ENCODE measurements at regions not wholly inside any gene's neighbourhood (a gene's known extent, or its start where the extent isn't known, plus 50 kb on each side); places are given as distances from the start of the nearest gene placed in this dataset.
"Not testable (repeated sequence)": the region's sequence is repeated elsewhere in the genome, so short reads cannot be mapped to it uniquely, and the experiment has no call there.

GRCh38 chr5:66426259-66427138 is 169.7 kb upstream of the MAST4 start:
- H3K9me3 ChIP-seq (ENCODE audit: control insufficient read depth, low read length), result no peaks in the 10 kb centered on the region
- H3K4me1 ChIP-seq (ENCODE audit: control insufficient read depth, insufficient read depth, low read length), result no peaks in the 10 kb centered on the region
- H3K4me3 ChIP-seq (ENCODE audit: insufficient read depth, low read depth, low read length), result no peak overlapping the region
- H3K27me3 ChIP-seq (ENCODE audit: control insufficient read depth, insufficient read depth, low read length, poor library complexity, severe bottlenecking), result no peaks in the 10 kb centered on the region
- no peaks in the 10 kb centered on the region for H3K36me3 ChIP-seq (ENCODE audit: control insufficient read depth, insufficient read depth, low read length)
- 94 to 95% methylated on average over 16 of the region's 16 CpGs for WGBS, 2 experiments
- no peak overlapping the region for H3K27ac ChIP-seq (ENCODE audit: insufficient read depth, low read depth, low read length, poor library complexity, severe bottlenecking)

- no peak overlapping the region for H3K27ac ChIP-seq (ENCODE audit: insufficient read depth, low read depth, low read length, poor library complexity, severe bottlenecking)
- no peaks in the 10 kb centered on the region for H3K36me3 ChIP-seq (ENCODE audit: control insufficient read depth, insufficient read depth, low read length)
- no peaks in the 10 kb centered on the region for H3K4me1 ChIP-seq (ENCODE audit: control insufficient read depth, insufficient read depth, low read length)
- WGBS, 2 experiments, result 95 to 97% methylated on average over 4 of the region's 4 CpGs
- no peak overlapping the region for H3K4me3 ChIP-seq (ENCODE audit: insufficient read depth, low read depth, low read length)
- H3K27me3 ChIP-seq (ENCODE audit: control insufficient read depth, insufficient read depth, low read length, poor library complexity, severe bottlenecking), result no peaks in the 10 kb centered on the region
- no peaks in the 10 kb centered on the region for H3K9me3 ChIP-seq (ENCODE audit: control insufficient read depth, low read length)
Observed at GRCh38 chr5:66427139-66427442, 169.1 kb upstream of the MAST4 start.

- no peaks in the 10 kb centered on the region for H3K4me1 ChIP-seq (ENCODE audit: control insufficient read depth, insufficient read depth, low read length)
- no peaks in the 10 kb centered on the region for H3K36me3 ChIP-seq (ENCODE audit: control insufficient read depth, insufficient read depth, low read length)
- WGBS, 2 experiments, result 81 to 83% methylated on average over 3 of the region's 3 CpGs
- H3K9me3 ChIP-seq (ENCODE audit: control insufficient read depth, low read length), result no peaks in the 10 kb centered on the region
- no peak overlapping the region for H3K27ac ChIP-seq (ENCODE audit: insufficient read depth, low read depth, low read length, poor library complexity, severe bottlenecking)
- no peak overlapping the region for H3K4me3 ChIP-seq (ENCODE audit: insufficient read depth, low read depth, low read length)
- H3K27me3 ChIP-seq (ENCODE audit: control insufficient read depth, insufficient read depth, low read length, poor library complexity, severe bottlenecking), result no peaks in the 10 kb centered on the region
Observed at GRCh38 chr5:66436721-66437120, 159.5 kb upstream of the MAST4 start.

GRCh38 chr5:66438087-66438486 is 158.1 kb upstream of the MAST4 start:
- no peaks in the 10 kb centered on the region for H3K9me3 ChIP-seq (ENCODE audit: control insufficient read depth, low read length)
- H3K4me3 ChIP-seq (ENCODE audit: insufficient read depth, low read depth, low read length), result no peak overlapping the region
- no peaks in the 10 kb centered on the region for H3K27me3 ChIP-seq (ENCODE audit: control insufficient read depth, insufficient read depth, low read length, poor library complexity, severe bottlenecking)
- no peak overlapping the region for H3K27ac ChIP-seq (ENCODE audit: insufficient read depth, low read depth, low read length, poor library complexity, severe bottlenecking)
- no peaks in the 10 kb centered on the region for H3K4me1 ChIP-seq (ENCODE audit: control insufficient read depth, insufficient read depth, low read length)
- H3K36me3 ChIP-seq (ENCODE audit: control insufficient read depth, insufficient read depth, low read length), result no peaks in the 10 kb centered on the region
- WGBS, 2 experiments, result 91 to 100% methylated on average over 3 of the region's 4 CpGs

GRCh38 chr5:66438696-66439095 is 157.5 kb upstream of the MAST4 start:
- no peaks in the 10 kb centered on the region for H3K4me1 ChIP-seq (ENCODE audit: control insufficient read depth, insufficient read depth, low read length)
- H3K27ac ChIP-seq (ENCODE audit: insufficient read depth, low read depth, low read length, poor library complexity, severe bottlenecking), result no peak overlapping the region
- no peaks in the 10 kb centered on the region for H3K9me3 ChIP-seq (ENCODE audit: control insufficient read depth, low read length)
- H3K27me3 ChIP-seq (ENCODE audit: control insufficient read depth, insufficient read depth, low read length, poor library complexity, severe bottlenecking), result no peaks in the 10 kb centered on the region
- 93 to 96% methylated on average over 2 of the region's 3 CpGs for WGBS, 2 experiments
- H3K4me3 ChIP-seq (ENCODE audit: insufficient read depth, low read depth, low read length), result no peak overlapping the region
- no peaks in the 10 kb centered on the region for H3K36me3 ChIP-seq (ENCODE audit: control insufficient read depth, insufficient read depth, low read length)

- 90 to 91% methylated on average over 4 to 5 of the region's 5 CpGs for WGBS, 2 experiments
- Histone ChIP-seq H3K36me3 (ENCODE audit: control insufficient read depth, insufficient read depth, low read length) (no peaks in the 10 kb centered on the region), H3K9me3 (ENCODE audit: control insufficient read depth, low read length) (no peaks in the 10 kb centered on the region), H3K4me1 (ENCODE audit: control insufficient read depth, insufficient read depth, low read length) (no peaks in the 10 kb centered on the region), H3K27ac (ENCODE audit: insufficient read depth, low read depth, low read length, poor library complexity, severe bottlenecking) (no peak overlapping the region), H3K27me3 (ENCODE audit: control insufficient read depth, insufficient read depth, low read length, poor library complexity, severe bottlenecking) (no peaks in the 10 kb centered on the region), H3K4me3 (ENCODE audit: insufficient read depth, low read depth, low read length) (no peak overlapping the region)
Observed at GRCh38 chr5:66440202-66440680, 156.0 kb upstream of the MAST4 start.

- no peak overlapping the region for H3K27ac ChIP-seq (ENCODE audit: insufficient read depth, low read depth, low read length, poor library complexity, severe bottlenecking)
- WGBS, 2 experiments, result 100% methylated on average over 1 of the region's 1 CpG
- no peaks in the 10 kb centered on the region for H3K27me3 ChIP-seq (ENCODE audit: control insufficient read depth, insufficient read depth, low read length, poor library complexity, severe bottlenecking)
- H3K9me3 ChIP-seq (ENCODE audit: control insufficient read depth, low read length), result no peaks in the 10 kb centered on the region
- H3K4me1 ChIP-seq (ENCODE audit: control insufficient read depth, insufficient read depth, low read length), result no peaks in the 10 kb centered on the region
- H3K4me3 ChIP-seq (ENCODE audit: insufficient read depth, low read depth, low read length), result no peak overlapping the region
- H3K36me3 ChIP-seq (ENCODE audit: control insufficient read depth, insufficient read depth, low read length), result no peaks in the 10 kb centered on the region
Observed at GRCh38 chr5:66441351-66441750, 154.8 kb upstream of the MAST4 start.

GRCh38 chr5:66442951-66443445 is 153.2 kb upstream of the MAST4 start:
- no peaks in the 10 kb centered on the region for H3K9me3 ChIP-seq (ENCODE audit: control insufficient read depth, low read length)
- H3K36me3 ChIP-seq (ENCODE audit: control insufficient read depth, insufficient read depth, low read length), result no peaks in the 10 kb centered on the region
- no peaks in the 10 kb centered on the region for H3K27me3 ChIP-seq (ENCODE audit: control insufficient read depth, insufficient read depth, low read length, poor library complexity, severe bottlenecking)
- WGBS, 2 experiments, result 86 to 96% methylated on average over 4 to 5 of the region's 5 CpGs
- no peak overlapping the region for H3K27ac ChIP-seq (ENCODE audit: insufficient read depth, low read depth, low read length, poor library complexity, severe bottlenecking)
- no peak overlapping the region for H3K4me3 ChIP-seq (ENCODE audit: insufficient read depth, low read depth, low read length)
- no peaks in the 10 kb centered on the region for H3K4me1 ChIP-seq (ENCODE audit: control insufficient read depth, insufficient read depth, low read length)

GRCh38 chr5:66443462-66444130 is 152.6 kb upstream of the MAST4 start:
- Histone ChIP-seq H3K36me3 (ENCODE audit: control insufficient read depth, insufficient read depth, low read length) (no peaks in the 10 kb centered on the region), H3K4me3 (ENCODE audit: insufficient read depth, low read depth, low read length) (no peak overlapping the region), H3K27me3 (ENCODE audit: control insufficient read depth, insufficient read depth, low read length, poor library complexity, severe bottlenecking) (no peaks in the 10 kb centered on the region), H3K9me3 (ENCODE audit: control insufficient read depth, low read length) (no peaks in the 10 kb centered on the region), H3K27ac (ENCODE audit: insufficient read depth, low read depth, low read length, poor library complexity, severe bottlenecking) (no peak overlapping the region), H3K4me1 (ENCODE audit: control insufficient read depth, insufficient read depth, low read length) (no peaks in the 10 kb centered on the region)
- WGBS, 2 experiments, result 94% methylated on average over 4 of the region's 4 CpGs

GRCh38 chr5:66448070-66448469 is 148.1 kb upstream of the MAST4 start:
- 80 to 90% methylated on average over 1 of the region's 1 CpG for WGBS, 2 experiments
- H3K4me1 ChIP-seq (ENCODE audit: control insufficient read depth, insufficient read depth, low read length); H3K27ac ChIP-seq (ENCODE audit: insufficient read depth, low read depth, low read length, poor library complexity, severe bottlenecking); H3K4me3 ChIP-seq (ENCODE audit: insufficient read depth, low read depth, low read length); H3K36me3 ChIP-seq (ENCODE audit: control insufficient read depth, insufficient read depth, low read length); H3K27me3 ChIP-seq (ENCODE audit: control insufficient read depth, insufficient read depth, low read length, poor library complexity, severe bottlenecking); H3K9me3 ChIP-seq (ENCODE audit: control insufficient read depth, low read length): not testable (repeated sequence)

Measured in ectodermal cell (in vitro differentiated cells).